H9 (cell line): ENCODE measurements at regions not wholly inside any gene's neighbourhood (a gene's known extent, or its start where the extent isn't known, plus 50 kb on each side); places are given as distances from the start of the nearest gene placed in this dataset.

Source experiments
- DNase-seq: peaks from one replicate; pipeline ENCODE4 v3.0.0-alpha.2; 2017
- H2AFZ ChIP-seq: one replicate; pipeline ENCODE4 v1.6.1; 2013; ENCODE audit warnings: mild to moderate bottlenecking, low read length, control low read depth, moderate library complexity
- H2AK5ac ChIP-seq: 2 replicates; pipeline ENCODE4 v1.6.1; 2013; ENCODE audit warnings: low read length, control low read depth, mixed read lengths; ENCODE audit not compliant: insufficient read length
- H2BK120ac ChIP-seq: one replicate; pipeline ENCODE4 v1.6.1; 2013; ENCODE audit warnings: low read depth, mild to moderate bottlenecking, low read length, control low read depth, inconsistent platforms; ENCODE audit not compliant: poor library complexity, severe bottlenecking
- H2BK12ac ChIP-seq: 2 replicates; pipeline ENCODE4 v1.6.1; 2013; ENCODE audit warnings: low read length, control low read depth, mixed read lengths, low read depth; ENCODE audit not compliant: insufficient read length
- H2BK15ac ChIP-seq: 2 replicates; pipeline ENCODE4 v1.6.1; 2013; ENCODE audit warnings: low read depth, low read length, control low read depth
- H2BK20ac ChIP-seq: one replicate; pipeline ENCODE4 v1.6.1; 2013; ENCODE audit warnings: low read depth, mild to moderate bottlenecking, low read length, control low read depth, inconsistent platforms; ENCODE audit not compliant: poor library complexity, severe bottlenecking
- H2BK5ac ChIP-seq: 2 replicates; pipeline ENCODE4 v1.6.1; 2013; ENCODE audit warnings: low read length, control low read depth, mixed read lengths; ENCODE audit not compliant: insufficient read length
- H3K14ac ChIP-seq: 2 replicates; pipeline ENCODE4 v1.6.1; 2013; ENCODE audit warnings: low read length, control low read depth; ENCODE audit not compliant: insufficient read depth
- H3K18ac ChIP-seq: 2 replicates; pipeline ENCODE4 v1.6.1; 2013; ENCODE audit warnings: low read depth, mild to moderate bottlenecking, mixed read lengths, low read length, control low read depth; ENCODE audit not compliant: insufficient read length
- H3K23ac ChIP-seq: 2 replicates; pipeline ENCODE4 v1.6.1; 2013; ENCODE audit warnings: low read length, control low read depth, mixed read lengths, low read depth; ENCODE audit not compliant: insufficient read length
- H3K23me2 ChIP-seq: 2 replicates; pipeline ENCODE4 v1.6.1; 2013; ENCODE audit warnings: low read depth, mild to moderate bottlenecking, mixed read lengths, low read length, control low read depth; ENCODE audit not compliant: insufficient read length, poor library complexity, severe bottlenecking
- H3K27ac ChIP-seq: 2 replicates; pipeline ENCODE4 v1.5.1; 2013; ENCODE audit warnings: low read length, control low read depth, mixed read lengths, low read depth; ENCODE audit not compliant: insufficient read length
- H3K27me3 ChIP-seq: 2 replicates; pipeline ENCODE4 v1.6.1; 2013; ENCODE audit warnings: low read length, control low read depth, inconsistent platforms; ENCODE audit not compliant: insufficient read depth
- H3K4ac ChIP-seq: 2 replicates; pipeline ENCODE4 v1.6.1; 2013; ENCODE audit warnings: low read depth, mild to moderate bottlenecking, control low read depth, inconsistent platforms, low read length, moderate library complexity
- H3K4me1 ChIP-seq: 2 replicates; pipeline ENCODE4 v1.6.1; 2013; ENCODE audit warnings: low read length, control low read depth, inconsistent platforms; ENCODE audit not compliant: insufficient read depth
- H3K4me2 ChIP-seq: 2 replicates; pipeline ENCODE4 v1.6.1; 2013; ENCODE audit warnings: low read length, control low read depth, mixed read lengths; ENCODE audit not compliant: insufficient read length, insufficient read depth
- H3K56ac ChIP-seq: 2 replicates; pipeline ENCODE4 v1.6.1; 2013; ENCODE audit warnings: low read depth, mild to moderate bottlenecking, mixed read lengths, low read length, control low read depth; ENCODE audit not compliant: insufficient read length
- H3K79me1 ChIP-seq: 2 replicates; pipeline ENCODE4 v1.6.1; 2013; ENCODE audit warnings: low read depth, mild to moderate bottlenecking, moderate library complexity, low read length, control low read depth, inconsistent platforms; ENCODE audit not compliant: insufficient read depth, poor library complexity, severe bottlenecking
- H3K79me2 ChIP-seq: 2 replicates; pipeline ENCODE4 v1.6.1; 2013; ENCODE audit warnings: low read length, control low read depth, inconsistent platforms; ENCODE audit not compliant: insufficient read depth
- H3K9ac ChIP-seq: 2 replicates; pipeline ENCODE4 v1.6.1; 2013; ENCODE audit warnings: low read length, control low read depth, mixed read lengths; ENCODE audit not compliant: insufficient read length; ENCODE audit errors: extremely low read depth
- H3K9me3 ChIP-seq: one replicate; pipeline ENCODE4 v1.6.1; 2013; ENCODE audit warnings: low read depth, low read length, inconsistent platforms; ENCODE audit not compliant: control insufficient read depth
- H3T11ph ChIP-seq: one replicate; pipeline ENCODE4 v1.6.1; 2013; ENCODE audit warnings: mild to moderate bottlenecking, low read length, control low read depth, inconsistent platforms
- H4K20me1 ChIP-seq: one replicate; pipeline ENCODE4 v1.6.1; 2013; ENCODE audit not compliant: control insufficient read depth, insufficient read length, insufficient read depth
- H4K5ac ChIP-seq: 2 replicates; pipeline ENCODE4 v1.6.1; 2013; ENCODE audit warnings: low read depth, mild to moderate bottlenecking, mixed read lengths, low read length, control low read depth; ENCODE audit not compliant: insufficient read length
- H4K8ac ChIP-seq: replicated peaks from 2 replicates; pipeline ENCODE4 v1.6.1; 2013; ENCODE audit warnings: low read length, control low read depth, mixed read lengths, low read depth; ENCODE audit not compliant: insufficient read length
- H4K91ac ChIP-seq: 2 replicates; pipeline ENCODE4 v1.6.1; 2013; ENCODE audit warnings: low read depth, mild to moderate bottlenecking, moderate library complexity, mixed read lengths, low read length, control low read depth; ENCODE audit not compliant: insufficient read length
- H3K27ac Mint-ChIP-seq, 3 experiments: 2 replicates in 2 of 3; 3 replicates in 1 of 3; pipeline ENCODE4 v1.8.0; 2020 to 2021; ENCODE audit warnings: mixed read lengths in 3 of 3, mild to moderate bottlenecking in 1 of 3, moderate library complexity in 1 of 3
- H3K27me3 Mint-ChIP-seq: 2 replicates; pipeline ENCODE4 v1.8.0; 2021; ENCODE audit warnings: low read depth, mild to moderate bottlenecking, moderate library complexity, mixed read lengths
- H3K36me3 Mint-ChIP-seq, 3 experiments: 2 replicates in 2 of 3; 3 replicates in 1 of 3; pipeline ENCODE4 v1.8.0; 2020 to 2021; ENCODE audit warnings: low read depth in 3 of 3, mixed read lengths in 3 of 3; ENCODE audit not compliant: insufficient read depth in 1 of 3
- H3K4me1 Mint-ChIP-seq, 2 experiments: 2 replicates each; pipeline ENCODE4 v1.8.0; 2020; ENCODE audit warnings: mixed read lengths in 2 of 2
- H3K4me3 Mint-ChIP-seq, 2 experiments: 2 replicates in 1 of 2; 3 replicates in 1 of 2; pipeline ENCODE4 v1.8.0; 2020 to 2021; ENCODE audit warnings: mild to moderate bottlenecking in 2 of 2, mixed read lengths in 2 of 2, moderate library complexity in 1 of 2
- H3K9me3 Mint-ChIP-seq, 2 experiments: 2 replicates in 1 of 2; 3 replicates in 1 of 2; pipeline ENCODE4 v1.8.0; 2020; ENCODE audit warnings: mild to moderate bottlenecking in 2 of 2, mixed read lengths in 2 of 2, moderate library complexity in 1 of 2
- WGBS: extraction: QIAGEN DNeasy Blood & Tissue Kit; methylation state at CpG from one replicate; pipeline ENCODE4 v1.1.7; 2013; ENCODE audit warnings: missing lambda C conversion rate, low lambda C conversion rate, mixed read lengths; ENCODE audit not compliant: insufficient read length; ENCODE audit errors: extremely low coverage; 5-methylcytosine and 5-hydroxymethylcytosine counted together
- TF ChIP-seq, protein P1 (sequence below): fragments of 200-600 bp; sonication (generic); conservative IDR thresholded peaks from 3 replicates; pipeline ENCODE4 v1.8.0; 2021; ENCODE audit warnings: antibody characterized with exemption, mild to moderate bottlenecking

DNA sequence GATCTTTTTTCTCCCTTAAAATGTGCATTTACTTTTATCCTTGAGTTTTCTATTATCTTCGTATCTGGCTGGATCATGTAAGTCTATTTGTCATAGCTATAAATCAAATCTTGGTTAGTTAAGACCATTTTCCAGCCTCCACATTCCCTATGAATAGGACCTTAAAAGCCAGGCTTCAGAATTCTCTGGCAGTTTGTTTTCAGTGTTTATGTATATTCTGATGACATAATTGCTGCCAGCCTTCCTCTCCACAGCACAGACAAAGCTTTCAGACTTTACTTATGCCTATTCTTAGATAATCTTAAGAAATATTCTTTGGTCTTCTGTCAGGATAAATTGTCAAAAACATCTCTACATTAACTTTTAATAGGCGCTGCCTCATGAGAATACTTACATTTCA lies 870.8 kb upstream of the SPRY2 start:
- WGBS, result no CpG with 5 or more reads among the region's 2 CpGs

More for the DNA sequence above, 870.8 kb upstream of the SPRY2 start:
- Histone ChIP-seq H2AFZ (no peak overlapping the region), H3K4me1 (no peaks in the 10 kb centered on the region), H3K27me3 (no peaks in the 10 kb centered on the region), H3K79me1 (no peaks in the 10 kb centered on the region), H3K4ac (no peak overlapping the region), H2AK5ac (no peak overlapping the region), H3K23ac (no peak overlapping the region), H3T11ph (no peak overlapping the region), H2BK20ac (no peak overlapping the region), H3K4me2 (no peak overlapping the region), H2BK15ac (no peak overlapping the region), H3K9me3 (no peaks in the 10 kb centered on the region), H4K8ac (no peak overlapping the region), H3K27ac (no peak overlapping the region), H3K14ac (no peak overlapping the region), H3K18ac (no peak overlapping the region), H2BK12ac (no peak overlapping the region), H2BK5ac (no peak overlapping the region), H3K9ac (no peak overlapping the region), H2BK120ac (no peak overlapping the region), H4K20me1 (no peaks in the 10 kb centered on the region), H3K56ac (no peak overlapping the region), H4K91ac (no peak overlapping the region), H3K79me2 (no peaks in the 10 kb centered on the region), H4K5ac (no peak overlapping the region), H3K23me2 (no peaks in the 10 kb centered on the region)
- TF ChIP-seq, protein P1, sequence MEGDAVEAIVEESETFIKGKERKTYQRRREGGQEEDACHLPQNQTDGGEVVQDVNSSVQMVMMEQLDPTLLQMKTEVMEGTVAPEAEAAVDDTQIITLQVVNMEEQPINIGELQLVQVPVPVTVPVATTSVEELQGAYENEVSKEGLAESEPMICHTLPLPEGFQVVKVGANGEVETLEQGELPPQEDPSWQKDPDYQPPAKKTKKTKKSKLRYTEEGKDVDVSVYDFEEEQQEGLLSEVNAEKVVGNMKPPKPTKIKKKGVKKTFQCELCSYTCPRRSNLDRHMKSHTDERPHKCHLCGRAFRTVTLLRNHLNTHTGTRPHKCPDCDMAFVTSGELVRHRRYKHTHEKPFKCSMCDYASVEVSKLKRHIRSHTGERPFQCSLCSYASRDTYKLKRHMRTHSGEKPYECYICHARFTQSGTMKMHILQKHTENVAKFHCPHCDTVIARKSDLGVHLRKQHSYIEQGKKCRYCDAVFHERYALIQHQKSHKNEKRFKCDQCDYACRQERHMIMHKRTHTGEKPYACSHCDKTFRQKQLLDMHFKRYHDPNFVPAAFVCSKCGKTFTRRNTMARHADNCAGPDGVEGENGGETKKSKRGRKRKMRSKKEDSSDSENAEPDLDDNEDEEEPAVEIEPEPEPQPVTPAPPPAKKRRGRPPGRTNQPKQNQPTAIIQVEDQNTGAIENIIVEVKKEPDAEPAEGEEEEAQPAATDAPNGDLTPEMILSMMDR, result no peak
- Mint-ChIP-seq H3K36me3 (no peaks in the 10 kb centered on the region), H3K4me3 (no peak overlapping the region), H3K27me3 (no peaks in the 10 kb centered on the region), H3K4me1 (no peaks in the 10 kb centered on the region), H3K27ac (no peak overlapping the region; a peak in 1 of 7 replicates), H3K9me3 (no peaks in the 10 kb centered on the region)
- no peak for DNase-seq
